Nephron progenitor cell (in vitro differentiated cells): ENCODE measurements at regions not wholly inside any gene's neighbourhood (a gene's known extent, or its start where the extent isn't known, plus 50 kb on each side); places are given as distances from the start of the nearest gene placed in this dataset.

Experiments used
- DNase-seq: peaks from one replicate; pipeline ENCODE4 v3.0.0; 2021
- H3K27ac Mint-ChIP-seq: 2 replicates; pipeline ENCODE4 v1.8.0; 2021; ENCODE audit warnings: mild to moderate bottlenecking, moderate library complexity, mixed read lengths
- H3K27me3 Mint-ChIP-seq: 2 replicates; pipeline ENCODE4 v1.8.0; 2021; ENCODE audit warnings: mild to moderate bottlenecking, low read depth, mixed read lengths; ENCODE audit not compliant: poor library complexity
- H3K36me3 Mint-ChIP-seq: 2 replicates; pipeline ENCODE4 v1.8.0; 2021; ENCODE audit warnings: low read depth, mixed read lengths
- H3K4me1 Mint-ChIP-seq: 2 replicates; pipeline ENCODE4 v1.8.0; 2021; ENCODE audit warnings: mixed read lengths
- H3K4me3 Mint-ChIP-seq: 2 replicates; pipeline ENCODE4 v1.8.0; 2021; ENCODE audit warnings: mild to moderate bottlenecking, moderate library complexity, mixed read lengths
- H3K9me3 Mint-ChIP-seq: 2 replicates; pipeline ENCODE4 v1.8.0; 2021; ENCODE audit warnings: mild to moderate bottlenecking, moderate library complexity, mixed read lengths
- CTCF ChIP-seq: fragments of 200-600 bp; sonication (generic); IDR thresholded peaks from 2 replicates; pipeline ENCODE4 v1.5.0; 2021; ENCODE audit warnings: antibody characterized with exemption

- Mint-ChIP-seq H3K4me1 (peaks cover 20% of the 10 kb centered on the region), H3K27ac (no peak overlapping the region), H3K9me3 (peaks cover 11% of the 10 kb centered on the region), H3K27me3 (peaks cover 4% of the 10 kb centered on the region), H3K4me3 (no peak overlapping the region), H3K36me3 (no peaks in the 10 kb centered on the region)
- no peak for DNase-seq
- TF ChIP-seq CTCF, result no peak
Measured at GRCh38 chr13:40083841-40084240, 428.4 kb downstream of the COG6 start.

GRCh38 chr13:40084934-40085333, 429.5 kb downstream of the COG6 start:
- Mint-ChIP-seq H3K27ac (no peak overlapping the region), H3K9me3 (peaks cover 11% of the 10 kb centered on the region), H3K27me3 (peaks cover 4% of the 10 kb centered on the region), H3K4me1 (peaks cover 20% of the 10 kb centered on the region), H3K4me3 (no peak overlapping the region), H3K36me3 (no peaks in the 10 kb centered on the region)
- no peak for DNase-seq
- TF ChIP-seq CTCF, result no peak

- Mint-ChIP-seq H3K9me3 (no peaks in the 10 kb centered on the region), H3K4me3 (peak overlapping the region; percentile 43), H3K4me1 (peaks cover 20% of the 10 kb centered on the region), H3K36me3 (no peaks in the 10 kb centered on the region), H3K27ac (peak overlapping the region; percentile 76), H3K27me3 (peaks cover 4% of the 10 kb centered on the region)
- no peak for TF ChIP-seq CTCF
- peak; percentile 11 for DNase-seq
Measured at GRCh38 chr13:40087091-40088002, 431.9 kb downstream of the COG6 start.

- no peak overlapping the region for H3K4me3 Mint-ChIP-seq
- peaks cover 6% of the 10 kb centered on the region for H3K9me3 Mint-ChIP-seq
- no peak overlapping the region for H3K27ac Mint-ChIP-seq
- peaks cover 3% of the 10 kb centered on the region for H3K27me3 Mint-ChIP-seq
- no peak for TF ChIP-seq CTCF
- DNase-seq, result no peak
- H3K36me3 Mint-ChIP-seq, result no peaks in the 10 kb centered on the region
- peaks cover 21% of the 10 kb centered on the region for H3K4me1 Mint-ChIP-seq
Measured at GRCh38 chr13:40094056-40094455, 438.6 kb downstream of the COG6 start.

GRCh38 chr13:40095695-40096356, 440.4 kb downstream of the COG6 start:
- Mint-ChIP-seq H3K36me3 (peaks cover 4% of the 10 kb centered on the region), H3K27me3 (peaks cover 3% of the 10 kb centered on the region), H3K27ac (no peak overlapping the region), H3K4me3 (no peak overlapping the region), H3K9me3 (peaks cover 11% of the 10 kb centered on the region), H3K4me1 (peaks cover 21% of the 10 kb centered on the region)
- TF ChIP-seq CTCF, result no peak
- no peak for DNase-seq
